ENCODE measurements at regions not wholly inside any gene's neighbourhood (a gene's known extent, or its start where the extent isn't known, plus 50 kb on each side); places are given as distances from the start of the nearest gene placed in this dataset.

DNA sequence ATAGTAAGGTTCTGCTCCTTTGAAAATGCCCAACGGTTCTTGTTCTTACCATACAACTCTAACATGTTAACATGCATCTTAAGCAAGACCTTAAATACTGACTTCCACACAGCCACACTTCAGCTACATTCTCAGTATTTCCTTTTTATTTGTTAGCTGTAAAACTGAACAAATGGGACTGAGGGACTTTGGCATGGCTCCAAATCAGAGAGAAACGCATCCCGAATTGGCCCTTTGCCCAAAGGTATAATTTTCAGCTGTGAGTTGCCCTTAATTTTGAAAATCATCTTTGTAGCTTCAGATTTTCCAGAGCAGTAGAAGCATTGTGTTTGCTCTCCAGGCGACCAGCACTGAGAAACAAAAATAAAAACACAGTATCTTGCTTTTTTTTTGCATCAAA lies 56.4 kb downstream of the NEUROD6 start:
- DNase-seq (ENCODE audit: low read depth in 4 of 4, low spot score in 3 of 4), result no peak

GRCh38 chr7:31271641-31272405 lies 68.7 kb downstream of the NEUROD6 start:
- DNase-seq (ENCODE audit: low read depth in 4 of 4, low spot score in 3 of 4), result no peak

- no peak for DNase-seq (ENCODE audit: low read depth in 4 of 4, low spot score in 3 of 4)
Measured at GRCh38 chr7:31267486-31267885, 73.0 kb downstream of the NEUROD6 start.

GRCh38 chr7:31263338-31263737 lies 77.2 kb downstream of the NEUROD6 start:
- DNase-seq (ENCODE audit: low read depth in 4 of 4, low spot score in 3 of 4), result no peak

- no peak for DNase-seq (ENCODE audit: low read depth in 4 of 4, low spot score in 3 of 4)
Measured at GRCh38 chr7:31261341-31261740, 79.2 kb downstream of the NEUROD6 start.

DNA sequence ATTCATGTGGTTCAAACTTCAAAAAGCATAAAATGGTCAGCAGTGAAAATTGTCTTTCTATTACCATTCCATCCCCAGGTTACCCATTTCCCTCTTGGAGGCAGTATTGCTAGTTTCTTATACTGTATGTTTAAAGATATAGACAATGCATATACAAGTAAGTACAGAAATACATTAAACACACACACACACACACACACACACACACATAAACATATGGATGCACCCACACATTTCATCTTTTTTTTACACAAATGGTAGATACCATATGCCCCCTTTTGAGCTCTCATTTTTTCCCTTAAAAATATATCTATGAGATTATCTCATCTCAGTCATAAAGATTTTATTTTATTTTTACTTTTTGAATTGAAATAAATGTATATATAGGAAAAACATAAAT lies 79.7 kb downstream of the NEUROD6 start:
- no peak for DNase-seq (ENCODE audit: low read depth in 4 of 4, low spot score in 3 of 4)

DNA sequence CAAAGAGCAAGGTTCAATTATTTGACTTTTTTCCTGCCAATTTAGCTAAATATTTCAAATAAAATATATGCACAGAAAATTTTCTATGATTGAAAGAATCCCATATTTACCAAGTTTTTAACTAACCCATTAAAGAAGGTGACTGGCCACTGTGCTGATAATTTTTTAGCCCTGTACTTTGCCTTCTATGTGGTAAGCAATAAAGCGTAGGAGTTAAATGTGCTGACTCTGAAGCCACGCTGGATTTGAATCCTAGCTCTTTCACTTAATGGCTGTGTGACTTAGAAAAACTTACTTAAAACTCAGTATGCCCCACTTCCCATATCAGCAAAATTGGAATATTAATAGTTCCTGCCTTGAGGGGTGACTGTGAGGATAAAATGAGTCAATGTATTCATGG lies 82.1 kb downstream of the NEUROD6 start:
- DNase-seq (ENCODE audit: low read depth in 4 of 4, low spot score in 3 of 4), result no peak

GRCh38 chr7:31256506-31256905 lies 84.0 kb downstream of the NEUROD6 start:
- no peak for DNase-seq (ENCODE audit: low read depth in 4 of 4, low spot score in 3 of 4)

DNA sequence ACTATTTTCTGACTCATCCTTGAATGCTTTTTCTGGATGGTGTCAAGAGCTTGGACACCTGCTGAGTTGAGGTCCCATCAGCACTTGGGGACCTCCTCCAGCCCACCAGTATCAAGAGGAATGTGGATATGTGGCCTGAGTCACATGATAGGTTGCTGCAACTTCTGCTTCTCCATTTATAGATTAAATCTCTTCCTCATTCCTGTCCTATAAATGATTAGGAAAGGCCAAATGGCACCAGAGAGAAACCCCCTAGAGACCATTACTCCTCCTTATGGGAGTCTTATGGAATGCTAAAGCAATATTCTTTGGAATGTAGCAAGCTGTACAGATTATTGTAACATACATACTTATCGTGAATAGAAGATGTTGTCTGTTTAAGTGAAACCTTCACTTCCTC lies 85.6 kb downstream of the NEUROD6 start:
- DNase-seq (ENCODE audit: low read depth in 4 of 4, low spot score in 3 of 4), result no peak

- DNase-seq (ENCODE audit: low read depth in 4 of 4, low spot score in 3 of 4), result no peak
Measured at GRCh38 chr7:31253532-31253931, 87.0 kb downstream of the NEUROD6 start.

DNA sequence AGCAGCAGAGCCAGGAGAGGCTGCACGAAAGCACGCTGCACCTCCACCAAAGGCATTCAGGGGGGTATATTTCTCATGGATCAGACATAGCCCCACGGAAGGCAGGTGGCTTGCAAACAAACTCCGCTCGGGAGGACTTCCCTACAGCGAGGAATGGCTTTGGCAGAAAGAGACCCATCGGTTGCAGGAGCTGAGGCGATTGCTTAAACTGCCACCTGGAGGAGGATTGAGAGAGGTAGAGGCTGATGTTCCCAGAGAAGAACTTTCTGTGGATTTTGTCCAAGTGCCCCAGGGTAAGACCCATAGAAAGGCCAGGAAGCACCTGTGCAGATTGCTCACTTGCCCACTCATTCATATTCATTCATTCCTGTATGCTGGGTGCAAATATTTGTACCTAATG lies 89.1 kb downstream of the NEUROD6 start:
- DNase-seq (ENCODE audit: low read depth in 4 of 4, low spot score in 3 of 4), result no peak

- no peak for DNase-seq (ENCODE audit: low read depth in 4 of 4, low spot score in 3 of 4)
Measured at GRCh38 chr7:31249671-31250070, 90.9 kb downstream of the NEUROD6 start.

DNA sequence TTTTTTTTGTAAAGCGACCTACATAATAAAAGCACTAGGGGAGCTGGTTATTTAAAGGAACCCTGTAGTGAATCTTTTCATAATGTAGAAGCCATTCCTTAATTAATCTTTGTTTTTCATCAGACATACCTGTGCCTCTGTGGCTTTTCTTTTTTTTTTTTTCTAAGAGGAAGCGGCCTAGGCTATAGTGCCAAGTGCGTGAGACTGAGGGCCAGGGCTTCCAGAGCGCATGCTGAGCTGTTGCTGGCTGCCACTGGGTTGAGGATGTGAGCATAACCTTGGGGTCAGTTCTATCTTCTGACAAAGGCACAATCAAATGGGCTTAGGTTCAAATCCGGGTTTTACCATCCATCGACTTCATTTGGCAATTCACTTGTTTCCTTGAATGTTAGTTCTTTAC lies 103.7 kb downstream of the NEUROD6 start:
- DNase-seq (ENCODE audit: low read depth in 4 of 4, low spot score in 3 of 4), result no peak

GRCh38 chr7:31234836-31235605 lies 105.5 kb downstream of the NEUROD6 start:
- no peak for DNase-seq (ENCODE audit: low read depth in 4 of 4, low spot score in 3 of 4)

DNA sequence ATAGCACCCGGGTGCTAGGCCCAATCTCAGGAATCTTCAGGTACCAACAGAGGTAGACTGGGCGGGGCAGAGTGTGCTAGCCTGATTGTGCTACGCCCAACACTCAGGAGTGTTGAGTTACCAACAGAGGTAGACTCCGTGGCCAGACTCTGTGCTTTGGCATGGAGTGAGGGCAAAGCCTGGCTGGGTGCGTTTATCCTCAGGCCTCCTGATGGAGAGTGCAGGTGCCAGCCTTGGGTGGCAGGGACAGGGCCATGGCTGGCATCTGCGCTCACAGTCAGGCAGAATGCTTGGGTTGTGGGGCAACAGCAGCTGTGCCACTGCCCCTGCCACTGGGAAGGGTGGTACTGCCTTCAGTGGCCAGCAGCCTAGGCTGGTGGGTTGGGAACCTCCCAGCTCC lies 111.6 kb downstream of the NEUROD6 start:
- no peak for DNase-seq (ENCODE audit: low read depth in 4 of 4, low spot score in 3 of 4)

DNA sequence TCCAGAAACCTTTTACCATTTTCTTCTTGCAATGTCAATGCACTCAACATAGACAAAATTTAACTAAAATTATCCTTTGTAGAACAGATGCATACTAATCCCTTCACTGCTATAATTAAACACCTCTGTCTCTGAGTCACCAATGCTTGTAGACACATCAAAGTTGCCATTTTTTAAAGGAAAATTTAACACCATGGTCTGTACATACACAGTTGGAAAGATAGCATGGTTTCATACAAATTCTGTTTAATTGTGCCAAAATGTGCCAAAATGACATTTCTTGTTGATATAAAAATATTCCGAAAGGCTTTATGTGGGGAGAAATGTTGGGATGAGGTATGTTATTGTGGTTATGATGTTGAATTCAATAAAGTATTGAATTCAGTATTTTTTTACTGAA lies 125.8 kb downstream of the NEUROD6 start:
- no peak for DNase-seq (ENCODE audit: low read depth in 4 of 4, low spot score in 3 of 4)

- no peak for DNase-seq (ENCODE audit: low read depth in 4 of 4, low spot score in 3 of 4)
Measured at GRCh38 chr7:31211281-31211680, 129.2 kb downstream of the NEUROD6 start.

GRCh38 chr7:31204071-31204470 lies 136.5 kb downstream of the NEUROD6 start:
- no peak for DNase-seq (ENCODE audit: low read depth in 4 of 4, low spot score in 3 of 4)

DNA sequence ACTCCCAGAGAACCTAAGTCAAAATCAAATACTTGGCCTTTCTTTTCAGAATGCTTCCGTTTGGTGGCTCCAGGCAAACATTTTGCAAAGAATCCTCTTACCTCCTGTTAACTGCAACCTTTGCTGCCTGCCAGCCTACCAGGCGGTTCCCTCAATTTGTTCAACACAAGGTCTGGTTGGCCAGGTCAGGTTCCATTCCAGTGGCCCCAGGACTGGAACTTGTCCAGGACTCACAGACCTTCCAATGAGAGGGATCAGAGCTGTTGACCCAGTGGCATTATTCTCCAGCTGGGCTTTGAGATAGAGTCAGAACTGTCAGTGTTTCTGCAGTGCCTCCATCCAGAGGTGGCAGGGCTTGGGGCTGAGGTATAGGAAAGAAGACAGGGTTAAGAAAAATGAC lies 137.0 kb downstream of the NEUROD6 start:
- DNase-seq (ENCODE audit: low read depth in 4 of 4, low spot score in 3 of 4), result no peak

- no peak for DNase-seq (ENCODE audit: low read depth in 4 of 4, low spot score in 3 of 4)
Measured at GRCh38 chr7:31202801-31203200, 137.7 kb downstream of the NEUROD6 start.

- peak; percentile 39 to 51 (median 42) for DNase-seq (ENCODE audit: low read depth in 4 of 4, low spot score in 3 of 4)
Measured at GRCh38 chr7:31192986-31193385, 140.9 kb downstream of the ADCYAP1R1 start.

- DNase-seq (ENCODE audit: low read depth in 4 of 4, low spot score in 3 of 4), result no peak
Measured at GRCh38 chr7:31190906-31191305, 138.8 kb downstream of the ADCYAP1R1 start.
